Urothelium cell line (cell line): ENCODE measurements at regions not wholly inside any gene's neighbourhood (a gene's known extent, or its start where the extent isn't known, plus 50 kb on each side); places are given as distances from the start of the nearest gene placed in this dataset.

Experiments
- DNase-seq: peaks from one replicate; pipeline ENCODE4 v3.0.0; 2011; ENCODE audit warnings: low spot score, mixed read lengths
- FAIRE-seq: peaks from 2 replicates; lab custom pipeline; 2011; peaks lifted over from hg19 to GRCh38; lab: Jason Lieb, UNC

GRCh38 chr17:72531729-72532128 lies 410.9 kb downstream of the SOX9 start:
- no peak for FAIRE-seq
- no peak for DNase-seq

- FAIRE-seq = no peak
- no peak for DNase-seq
Measured at GRCh38 chr17:72534265-72534664, 413.4 kb downstream of the SOX9 start.

DNA sequence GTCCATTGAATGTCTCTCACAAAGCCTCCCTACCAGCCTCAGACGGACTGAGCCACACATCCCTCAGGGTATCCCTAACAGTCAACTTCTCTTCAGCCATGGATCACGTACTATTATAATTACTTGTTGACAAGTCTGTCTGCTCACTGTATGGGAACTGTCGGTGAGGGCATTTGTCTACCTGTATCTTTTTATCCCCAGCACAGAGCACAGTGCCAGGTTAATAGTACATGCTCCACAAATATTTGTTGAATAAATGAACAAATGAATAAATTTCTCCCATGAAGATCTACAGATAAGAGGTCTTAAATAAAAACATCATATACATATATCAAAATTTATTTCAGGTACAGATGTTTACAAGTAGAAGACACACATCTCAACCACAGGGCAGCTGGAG lies 414.0 kb downstream of the SOX9 start:
- FAIRE-seq = no peak
- no peak for DNase-seq

DNA sequence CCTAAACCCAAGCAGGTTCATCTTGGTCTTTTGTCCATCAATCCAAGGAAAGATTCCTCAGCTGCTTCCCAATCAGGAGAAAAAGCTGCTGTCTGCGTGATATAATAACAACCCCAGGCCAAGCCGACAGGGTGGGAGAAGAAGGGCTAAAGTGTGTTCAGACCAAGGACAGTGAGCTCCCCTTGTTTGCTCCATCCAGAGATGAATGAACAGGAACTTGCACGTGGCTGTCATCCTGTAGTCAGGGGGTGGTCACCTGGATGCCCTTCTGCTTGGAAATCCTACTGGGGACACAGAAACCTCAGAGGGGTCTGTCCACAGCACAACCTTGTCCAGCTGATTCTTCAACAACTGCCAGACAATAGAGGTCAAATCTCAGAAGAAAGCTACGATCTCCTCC lies 414.5 kb downstream of the SOX9 start:
- no peak for DNase-seq
- no peak for FAIRE-seq

DNA sequence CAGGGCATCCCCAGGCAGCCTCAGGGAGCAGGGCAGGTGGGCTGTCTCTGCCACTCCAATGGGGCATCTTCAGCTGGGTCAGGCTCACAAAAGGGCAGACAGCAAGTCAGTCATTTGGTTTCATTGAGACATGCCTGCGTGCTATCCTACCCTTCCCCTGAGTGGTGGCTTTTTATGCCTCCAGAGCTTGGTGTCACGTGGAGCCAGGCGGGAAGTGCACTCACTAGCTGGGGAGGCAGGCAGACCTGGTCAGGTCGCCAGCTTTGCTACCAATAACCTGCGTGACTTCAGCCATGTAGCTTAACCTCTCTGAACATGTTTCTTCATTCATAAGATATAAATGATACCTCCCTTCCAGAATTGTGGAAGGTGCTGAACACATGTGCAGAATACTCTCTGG lies 415.0 kb downstream of the SOX9 start:
- DNase-seq (no peak), FAIRE-seq (no peak)

DNA sequence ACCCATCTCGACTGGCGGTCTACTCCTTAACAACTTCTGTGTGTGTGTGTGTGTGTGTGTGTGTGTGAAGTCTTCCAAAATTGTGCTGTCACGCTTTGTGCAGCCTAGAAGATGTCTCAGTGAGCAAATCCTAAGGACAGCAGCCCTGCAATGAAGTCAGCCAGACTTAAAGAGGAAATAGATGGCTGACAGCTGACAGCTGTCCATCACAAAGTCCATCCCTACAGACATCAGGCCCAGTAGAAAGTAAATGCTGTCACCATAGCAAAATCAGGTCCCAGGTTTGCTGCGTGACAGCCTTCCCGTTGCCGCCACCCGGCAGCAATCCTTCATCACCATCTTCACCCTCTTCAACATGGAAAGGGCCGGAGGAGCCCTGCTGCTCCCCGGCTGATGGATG lies 416.0 kb downstream of the SOX9 start:
- FAIRE-seq (peak; percentile 55), DNase-seq (no peak)

GRCh38 chr17:72538443-72538842 lies 417.6 kb downstream of the SOX9 start:
- DNase-seq = no peak
- no peak for FAIRE-seq

DNA sequence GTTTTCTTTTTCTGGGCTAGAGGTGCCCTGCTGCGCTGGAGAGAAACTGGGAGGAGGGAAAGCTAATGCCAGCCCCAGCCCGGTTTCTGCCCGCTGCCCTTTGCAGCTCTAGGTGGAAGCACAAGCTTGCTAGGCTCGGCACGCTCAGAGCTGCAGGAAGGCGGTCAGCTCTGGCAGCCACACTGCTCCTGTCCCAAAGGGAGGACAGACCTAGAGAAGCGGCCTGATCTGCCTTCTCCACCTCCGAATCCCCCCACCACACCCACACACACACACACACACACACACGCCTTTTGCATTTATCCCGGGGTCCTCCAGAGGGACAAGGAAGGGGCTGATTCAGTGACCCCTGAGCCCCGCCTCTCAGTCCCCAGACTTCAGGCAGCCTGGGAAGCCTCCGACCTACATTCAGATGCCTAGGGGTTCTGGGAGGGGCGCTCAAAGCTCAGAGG lies 418.1 kb downstream of the SOX9 start:
- FAIRE-seq (peak; percentile 20), DNase-seq (no peak)

DNA sequence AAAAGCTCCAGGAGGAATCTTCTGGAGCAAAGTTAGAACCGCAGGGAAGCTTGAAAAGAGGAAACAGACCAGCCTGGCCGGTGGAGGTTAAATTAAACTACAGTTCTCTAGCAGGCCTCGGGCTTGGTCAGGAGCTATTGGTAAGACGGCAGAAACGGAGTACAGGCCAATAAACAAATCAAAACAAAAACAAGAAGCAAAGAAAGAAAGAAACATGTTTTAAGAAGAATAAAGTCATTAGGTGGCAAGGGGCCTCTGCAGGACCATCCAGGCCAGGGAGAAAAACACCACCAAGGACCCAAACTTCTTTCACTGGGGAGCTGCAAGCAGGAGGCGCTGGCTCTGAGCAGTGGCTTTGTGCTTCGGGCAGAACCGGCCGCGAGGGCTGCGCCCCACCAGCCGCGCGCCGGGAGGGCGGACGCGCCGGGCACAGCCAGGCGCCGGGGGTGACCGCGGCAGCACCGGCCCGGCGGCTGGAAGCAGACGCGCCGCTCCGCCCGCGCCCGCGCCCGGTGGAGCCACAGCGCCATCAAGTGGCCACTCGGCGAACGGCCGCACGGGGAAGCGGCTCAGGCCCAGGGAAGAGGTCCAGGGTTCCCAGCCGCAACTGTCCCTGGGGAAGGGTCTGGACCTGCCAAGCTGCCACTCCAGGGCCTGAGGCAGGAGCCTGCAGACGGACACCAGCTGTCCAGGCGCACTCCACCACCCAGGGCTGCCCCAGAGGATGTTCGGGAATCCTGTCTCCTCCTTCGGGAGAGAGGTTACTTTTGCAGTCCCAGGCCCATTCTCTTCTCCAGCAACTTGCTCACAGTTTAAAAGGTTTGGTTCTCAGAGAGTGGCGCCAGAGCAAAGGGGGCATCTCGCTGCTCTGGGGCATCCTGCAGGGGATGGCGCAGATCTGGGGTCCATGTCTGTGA lies 419.4 kb downstream of the SOX9 start:
- peak; percentile 98 for DNase-seq
- peak; percentile 99 for FAIRE-seq

DNA sequence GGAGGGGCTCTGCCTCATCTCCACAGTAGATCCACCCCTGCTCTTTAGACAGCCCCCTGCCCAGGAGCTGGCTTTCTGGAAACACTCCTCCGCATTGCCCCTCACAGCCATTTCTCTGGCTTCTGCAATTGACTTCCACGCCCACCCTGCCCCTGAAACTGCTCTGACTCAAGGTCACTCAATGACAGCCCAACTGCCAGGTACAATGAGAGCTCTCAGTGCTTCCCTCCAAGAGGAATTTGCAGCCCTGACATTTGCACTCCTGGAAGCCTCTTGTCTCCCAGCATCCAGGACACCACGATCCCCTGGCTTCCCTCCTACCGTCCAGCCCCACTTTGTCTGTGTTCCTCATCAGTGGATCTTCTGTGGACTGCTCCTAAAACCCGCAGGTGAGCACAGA lies 421.5 kb downstream of the SOX9 start:
- DNase-seq (no peak), FAIRE-seq (peak; percentile 37)

- DNase-seq = no peak
Measured at GRCh38 chr17:72545766-72546165, 424.9 kb downstream of the SOX9 start.

DNA sequence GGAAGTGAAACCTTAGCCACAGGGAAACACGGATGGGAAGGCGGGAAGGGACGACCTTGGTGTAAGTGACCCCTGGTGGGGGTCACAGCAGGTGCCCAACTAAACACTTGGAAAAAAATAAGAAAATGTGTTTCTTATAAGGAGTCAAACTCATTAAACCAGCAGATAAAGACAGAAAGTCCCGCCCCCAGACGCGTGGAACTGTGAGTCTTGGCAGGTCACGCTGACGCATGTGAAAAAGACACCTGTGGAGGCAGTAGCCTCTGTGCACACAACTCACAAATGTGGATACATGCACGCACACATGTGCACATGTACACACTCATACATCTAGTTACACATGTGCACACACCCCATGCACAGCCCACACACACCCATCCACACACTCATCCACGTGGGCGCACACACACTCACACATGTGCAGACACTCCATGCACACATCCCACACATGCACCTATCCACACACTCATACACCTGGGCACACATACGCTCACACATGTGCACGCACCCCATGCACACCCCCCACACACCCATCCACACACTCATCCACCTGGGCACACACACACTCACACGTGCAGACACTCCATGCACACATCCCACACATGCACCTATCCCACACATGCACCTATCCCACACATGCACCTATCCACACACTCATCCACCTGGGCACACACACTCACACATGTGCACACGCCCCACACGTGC lies 432.4 kb downstream of the SOX9 start:
- FAIRE-seq (no peak), DNase-seq (no peak)

More at GRCh38 chr17:72545766-72546165, 424.9 kb downstream of the SOX9 start:
- FAIRE-seq = no peak

GRCh38 chr17:72554508-72554907 lies 433.7 kb downstream of the SOX9 start:
- DNase-seq (no peak), FAIRE-seq (peak; percentile 32)

DNA sequence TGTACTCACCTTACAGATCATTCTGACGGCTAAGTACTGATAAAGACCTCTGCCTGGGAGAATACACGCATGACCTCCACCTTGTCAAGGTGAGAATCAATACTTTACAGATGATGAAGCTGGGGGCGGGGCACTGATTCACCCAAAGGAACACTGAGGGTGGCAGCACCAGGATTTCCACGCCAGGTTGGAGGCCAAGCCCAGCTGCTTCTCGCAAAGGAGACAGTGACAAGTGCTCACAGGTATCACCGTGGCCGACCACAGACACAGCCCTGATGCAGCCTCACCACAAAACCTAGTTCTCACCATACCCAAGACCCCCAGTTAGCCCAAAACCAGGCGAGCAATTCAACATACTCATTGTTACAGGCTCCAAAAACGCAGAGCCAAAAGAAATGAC lies 434.2 kb downstream of the SOX9 start:
- peak; percentile 13 for FAIRE-seq
- DNase-seq = no peak

- peak; percentile 95 for DNase-seq
- peak; percentile 100 for FAIRE-seq
Measured at GRCh38 chr17:72556944-72557826, 436.4 kb downstream of the SOX9 start.

GRCh38 chr17:72558971-72559476 lies 438.2 kb downstream of the SOX9 start:
- no peak for FAIRE-seq
- no peak for DNase-seq

DNA sequence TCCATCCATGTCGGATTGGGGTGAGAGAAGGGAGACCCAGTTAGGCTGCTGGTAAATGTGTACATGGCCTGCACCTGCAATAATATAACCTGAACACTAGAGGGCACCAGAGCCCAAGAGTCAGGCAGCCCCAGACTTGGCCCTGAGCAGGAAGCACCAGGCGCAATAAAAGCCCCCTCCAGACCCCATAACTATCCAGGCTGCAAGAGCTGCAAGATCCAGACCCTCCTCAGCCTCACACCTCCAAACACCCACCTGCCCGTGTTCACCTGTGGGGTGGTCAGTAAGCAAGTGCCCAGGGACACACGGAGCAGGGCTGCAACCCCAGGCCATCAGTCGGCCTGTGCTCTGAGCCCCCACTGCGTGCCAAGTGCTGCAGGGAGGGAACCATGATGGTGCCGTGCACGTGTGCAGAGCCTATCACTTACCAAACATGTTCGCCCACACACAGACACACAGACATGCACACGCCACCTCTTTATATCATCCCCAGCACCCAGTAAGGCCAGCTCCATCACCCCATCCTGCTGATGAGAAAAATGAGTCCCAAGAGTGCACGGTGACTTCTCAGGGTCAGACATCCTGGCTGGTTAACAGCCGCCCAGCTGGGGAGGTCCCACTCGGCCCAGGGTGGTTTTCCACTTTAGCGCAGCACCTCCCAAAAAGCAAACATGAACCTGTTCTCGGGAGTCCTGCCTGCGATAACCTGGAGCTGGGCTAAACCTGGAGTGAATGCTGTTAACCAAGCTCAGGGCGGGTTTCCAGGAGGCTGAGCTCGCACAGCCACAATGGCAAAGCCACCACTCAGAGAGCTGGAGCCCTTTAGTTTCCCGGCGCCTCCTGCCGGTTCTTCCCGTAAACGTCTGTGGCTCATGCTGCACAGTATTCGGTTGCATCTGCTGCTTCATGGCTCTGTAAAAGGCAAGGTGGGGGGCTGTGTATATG lies 439.8 kb downstream of the SOX9 start:
- peak; percentile 87 for FAIRE-seq
- peak; percentile 93 for DNase-seq

DNA sequence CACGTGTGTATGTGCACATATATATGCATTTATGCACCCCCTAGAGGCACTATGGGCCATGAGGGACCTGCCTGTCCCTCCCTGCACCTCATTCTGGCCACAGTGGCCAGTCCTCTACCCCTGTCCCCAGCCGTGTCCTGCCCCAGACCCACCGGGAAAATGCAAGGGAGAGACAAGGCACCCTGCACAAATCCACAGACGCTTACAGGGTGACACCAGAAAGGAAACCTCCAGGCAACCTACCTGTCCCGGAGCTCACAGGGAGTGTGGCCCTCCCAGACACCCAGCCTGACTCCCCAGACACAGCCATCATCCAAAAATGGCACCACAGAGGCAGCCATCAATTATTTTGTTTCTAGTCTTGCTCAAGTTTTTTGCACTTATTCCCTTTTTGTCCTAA lies 440.4 kb downstream of the SOX9 start:
- DNase-seq (no peak), FAIRE-seq (no peak)

- no peak for FAIRE-seq
- no peak for DNase-seq
Measured at GRCh38 chr17:72561680-72562079, 440.9 kb downstream of the SOX9 start.
